IPS-NIHi11 (cell line): ENCODE measurements at regions not wholly inside any gene's neighbourhood (a gene's known extent, or its start where the extent isn't known, plus 50 kb on each side); places are given as distances from the start of the nearest gene placed in this dataset.

Source experiments
- DNase-seq: peaks from one replicate; pipeline ENCODE4 v3.0.0; 2012; ENCODE audit warnings: mixed read lengths, low spot score

GRCh38 chr12:130216031-130216430, 53.8 kb downstream of the FZD10 start:
- no peak for DNase-seq

- DNase-seq: no peak
Observed at GRCh38 chr12:130218682-130219081, 56.4 kb downstream of the FZD10 start.

- peak; percentile 43 for DNase-seq
Observed at GRCh38 chr12:130219929-130220705, 57.9 kb downstream of the FZD10 start.

GRCh38 chr12:130220706-130221100, 58.4 kb downstream of the FZD10 start:
- DNase-seq: no peak

- peak; percentile 26 for DNase-seq
Observed at GRCh38 chr12:130222519-130223218, 60.4 kb downstream of the FZD10 start.

GRCh38 chr12:130223767-130224244, 61.5 kb downstream of the FZD10 start:
- DNase-seq: no peak

- no peak for DNase-seq
Observed at GRCh38 chr12:130224613-130225012, 62.3 kb downstream of the FZD10 start.

GRCh38 chr12:130225347-130225746, 63.1 kb downstream of the FZD10 start:
- DNase-seq: no peak

GRCh38 chr12:130226126-130226525, 63.9 kb downstream of the FZD10 start:
- no peak for DNase-seq

GRCh38 chr12:130226771-130227170, 64.5 kb downstream of the FZD10 start:
- DNase-seq: no peak

GRCh38 chr12:130227641-130228040, 65.4 kb downstream of the FZD10 start:
- no peak for DNase-seq

GRCh38 chr12:130236446-130236845, 74.2 kb downstream of the FZD10 start:
- DNase-seq: no peak

- no peak for DNase-seq
Observed at GRCh38 chr12:130240831-130241590, 78.7 kb downstream of the FZD10 start.

GRCh38 chr12:130242506-130242905, 80.2 kb downstream of the FZD10 start:
- no peak for DNase-seq

GRCh38 chr12:130245251-130245650, 83.0 kb downstream of the FZD10 start:
- DNase-seq: no peak

GRCh38 chr12:130246560-130246959, 84.3 kb downstream of the FZD10 start:
- no peak for DNase-seq

GRCh38 chr12:130247634-130248237, 85.5 kb downstream of the FZD10 start:
- DNase-seq: no peak

GRCh38 chr12:130249376-130249775, 87.1 kb downstream of the FZD10 start:
- DNase-seq: peak; percentile 42

- DNase-seq: no peak
Observed at GRCh38 chr12:130251236-130251780, 86.4 kb upstream of the PIWIL1 start.

- no peak for DNase-seq
Observed at GRCh38 chr12:130253866-130254265, 83.8 kb upstream of the PIWIL1 start.

- DNase-seq: no peak
Observed at GRCh38 chr12:130254461-130255276, 83.0 kb upstream of the PIWIL1 start.
